Upper lobe of left lung (tissue), 6 donors: ENCODE measurements at regions not wholly inside any gene's neighbourhood (a gene's known extent, or its start where the extent isn't known, plus 50 kb on each side); places are given as distances from the start of the nearest gene placed in this dataset.

Experiments used
- ATAC-seq, 2 donors: fragments of 200-7000 bp; cut with Tn5 transposase; one replicate each; pipeline ENCODE4 v1.9.1; 2022; ENCODE audit warnings: mild to moderate bottlenecking in 2 of 2, moderate library complexity in 2 of 2; ENCODE audit not compliant: low FRiP score in 2 of 2
- DNase-seq, 2 donors: peaks; one replicate each; pipeline ENCODE4 v3.0.0-alpha.2; 2019 to 2020
- H3K27ac ChIP-seq, 4 donors: fragments of 200-600 bp; sonication (generic); one replicate each; pipeline ENCODE4 v1.5.1; 2016 to 2019
- H3K27me3 ChIP-seq, 4 donors: fragments of 200-600 bp; sonication (generic); one replicate each; pipeline ENCODE4 v1.5.1; 2017 to 2019
- H3K36me3 ChIP-seq, 4 donors: fragments of 200-600 bp; sonication (generic); one replicate each; pipeline ENCODE4 v1.5.1; 2016 to 2019
- H3K4me1 ChIP-seq, 4 donors: fragments of 200-600 bp; sonication (generic); one replicate each; pipeline ENCODE4 v1.5.1; 2018 to 2019
- H3K4me3 ChIP-seq, 4 donors: fragments of 200-600 bp; sonication (generic); one replicate each; pipeline ENCODE4 v1.5.1; 2017 to 2019; ENCODE audit warnings: mild to moderate bottlenecking in 2 of 4, moderate library complexity in 1 of 4
- H3K9me3 ChIP-seq, 4 donors: fragments of 200-600 bp; sonication (generic); one replicate each; pipeline ENCODE4 v1.5.1; 2018 to 2019
- EP300 ChIP-seq, 4 donors: sonication (generic); formaldehyde crosslinking; IDR thresholded peaks; one replicate each; pipeline ENCODE4 v1.5.1; 2017; ENCODE audit warnings: antibody characterized with exemption in 4 of 4, control low read depth in 2 of 4
- POLR2A ChIP-seq, 4 donors: fragments of 450-650 bp; IDR thresholded peaks; one replicate each; pipeline ENCODE4 v1.5.1; 2016 to 2017; ENCODE audit warnings: antibody characterized with exemption in 4 of 4, mild to moderate bottlenecking in 2 of 4
- POLR2AphosphoS5 ChIP-seq, 2 donors: sonication (generic); formaldehyde crosslinking; IDR thresholded peaks; one replicate each; pipeline ENCODE4 v1.5.1; 2017; ENCODE audit warnings: antibody characterized with exemption in 2 of 2
- WGBS, 2 donors: methylation state at CpG; one replicate each; pipeline ENCODE4 v1.1.5; 2017 to 2018; 5-methylcytosine and 5-hydroxymethylcytosine counted together
- TF ChIP-seq, protein P1 (sequence below), 6 experiments: fragments of 450-650 bp in 4 of 6; fragments of 200-600 bp in 2 of 6; sonication (generic) in 2 of 6; IDR thresholded peaks; one replicate each; pipeline ENCODE4 v1.5.1; 2016 to 2019; ENCODE audit warnings: antibody characterized with exemption in 6 of 6
- donor health status: DM: no; HTN: no; CAD: no; lungs with moderate emphysema.
- donor health status: DM: no; HTN: yes; CAD: no; lungs with severe emphysema.

DNA sequence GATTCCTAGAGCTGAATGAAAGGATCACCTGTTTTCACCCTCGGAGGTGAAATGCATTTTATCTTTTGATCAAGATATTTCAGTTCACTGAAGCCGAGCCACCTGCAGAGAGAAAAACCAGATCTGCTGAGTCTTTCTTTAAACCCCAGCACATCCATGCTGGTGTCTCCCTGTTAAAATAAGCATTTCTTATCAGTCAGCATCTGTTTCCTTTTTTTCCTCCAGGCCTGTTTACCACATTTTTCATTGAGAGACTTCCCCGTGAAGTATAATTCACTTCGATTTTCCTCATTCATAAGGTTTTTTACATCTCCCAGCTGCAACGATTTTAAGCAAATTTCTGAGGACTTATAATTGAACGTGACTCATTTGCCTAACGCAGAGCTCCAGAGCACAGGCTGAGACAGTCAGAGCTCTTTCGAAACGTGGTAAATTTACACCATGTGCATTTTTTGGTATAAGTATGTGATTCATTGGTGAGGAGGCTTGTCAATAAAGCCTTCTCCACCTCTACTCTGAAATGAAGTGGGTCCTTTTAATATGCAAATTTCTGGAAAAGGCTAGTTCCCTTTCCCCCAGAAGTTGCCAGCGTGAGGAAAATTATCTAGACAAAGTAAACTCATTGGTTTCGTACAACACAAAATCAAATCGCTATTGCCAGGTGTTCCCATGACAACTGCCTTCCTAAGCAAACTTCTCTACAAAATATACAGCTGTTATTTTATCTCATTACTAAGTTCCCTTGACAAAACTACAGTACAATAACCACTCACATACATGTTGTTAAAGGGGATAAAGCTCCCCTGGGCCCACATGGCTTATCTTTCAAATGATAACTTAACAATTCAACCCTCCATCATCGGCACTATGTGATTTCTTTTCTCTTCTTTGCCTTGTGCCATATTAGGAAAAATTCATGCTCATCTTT lies 374.8 kb upstream of the AKR1E2 start:
- Histone ChIP-seq H3K4me3 (no peak overlapping the region), H3K36me3 (no peaks in the 10 kb centered on the region), H3K4me1 (peaks cover 0 to 4% (median 0%) of the 10 kb centered on the region in 4 donors), H3K9me3 (no peaks in the 10 kb centered on the region), H3K27me3 (no peaks in the 10 kb centered on the region), H3K27ac (no peak overlapping the region)
- DNase-seq (no peak), ATAC-seq (peak in 1 of 2 donors; percentile 68)
- WGBS, 2 donors, result 42 to 43% methylated on average over 13 of the region's 13 CpGs
- TF ChIP-seq POLR2A (IDR thresholded peaks at IDR 0.05) (no peak), EP300 (IDR thresholded peaks at IDR 0.05) (no peak), POLR2AphosphoS5 (IDR thresholded peaks at IDR 0.05) (no peak)
- TF ChIP-seq, protein P1, sequence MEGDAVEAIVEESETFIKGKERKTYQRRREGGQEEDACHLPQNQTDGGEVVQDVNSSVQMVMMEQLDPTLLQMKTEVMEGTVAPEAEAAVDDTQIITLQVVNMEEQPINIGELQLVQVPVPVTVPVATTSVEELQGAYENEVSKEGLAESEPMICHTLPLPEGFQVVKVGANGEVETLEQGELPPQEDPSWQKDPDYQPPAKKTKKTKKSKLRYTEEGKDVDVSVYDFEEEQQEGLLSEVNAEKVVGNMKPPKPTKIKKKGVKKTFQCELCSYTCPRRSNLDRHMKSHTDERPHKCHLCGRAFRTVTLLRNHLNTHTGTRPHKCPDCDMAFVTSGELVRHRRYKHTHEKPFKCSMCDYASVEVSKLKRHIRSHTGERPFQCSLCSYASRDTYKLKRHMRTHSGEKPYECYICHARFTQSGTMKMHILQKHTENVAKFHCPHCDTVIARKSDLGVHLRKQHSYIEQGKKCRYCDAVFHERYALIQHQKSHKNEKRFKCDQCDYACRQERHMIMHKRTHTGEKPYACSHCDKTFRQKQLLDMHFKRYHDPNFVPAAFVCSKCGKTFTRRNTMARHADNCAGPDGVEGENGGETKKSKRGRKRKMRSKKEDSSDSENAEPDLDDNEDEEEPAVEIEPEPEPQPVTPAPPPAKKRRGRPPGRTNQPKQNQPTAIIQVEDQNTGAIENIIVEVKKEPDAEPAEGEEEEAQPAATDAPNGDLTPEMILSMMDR (IDR thresholded peaks at IDR 0.05), result no peak

DNA sequence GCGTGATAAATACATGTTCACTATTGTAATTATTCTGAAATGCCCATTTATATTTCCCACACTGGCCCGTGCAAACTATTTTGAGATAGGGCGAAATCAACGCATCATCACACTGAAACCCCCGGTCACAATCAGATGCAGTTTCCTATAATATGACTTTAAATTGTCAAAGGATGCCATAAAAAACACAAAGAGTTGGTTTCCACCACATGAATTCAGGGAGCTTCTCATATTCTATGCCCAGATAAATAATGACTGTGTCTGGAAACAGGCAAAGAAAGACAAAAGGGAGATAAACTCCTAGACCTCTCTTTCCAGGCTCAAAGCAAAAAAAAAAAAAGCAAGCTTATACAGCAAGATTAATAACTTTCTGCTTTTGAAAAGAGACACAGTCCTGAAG lies 375.8 kb upstream of the AKR1E2 start:
- 92 to 95% methylated on average over 5 of the region's 5 CpGs for WGBS, 2 donors
- no peak overlapping the region for H3K4me3 ChIP-seq
- ATAC-seq, result no peak
- peaks cover 0 to 4% (median 0%) of the 10 kb centered on the region in 4 donors for H3K4me1 ChIP-seq
- no peak for TF ChIP-seq EP300 (IDR thresholded peaks at IDR 0.05)
- TF ChIP-seq, protein P1 (IDR thresholded peaks at IDR 0.05), result no peak
- no peak for TF ChIP-seq POLR2A (IDR thresholded peaks at IDR 0.05)
- no peak for TF ChIP-seq POLR2AphosphoS5 (IDR thresholded peaks at IDR 0.05)
- H3K36me3 ChIP-seq, result no peaks in the 10 kb centered on the region
- no peaks in the 10 kb centered on the region for H3K9me3 ChIP-seq
- H3K27ac ChIP-seq, result no peak overlapping the region
- no peak for DNase-seq
- no peaks in the 10 kb centered on the region for H3K27me3 ChIP-seq

DNA sequence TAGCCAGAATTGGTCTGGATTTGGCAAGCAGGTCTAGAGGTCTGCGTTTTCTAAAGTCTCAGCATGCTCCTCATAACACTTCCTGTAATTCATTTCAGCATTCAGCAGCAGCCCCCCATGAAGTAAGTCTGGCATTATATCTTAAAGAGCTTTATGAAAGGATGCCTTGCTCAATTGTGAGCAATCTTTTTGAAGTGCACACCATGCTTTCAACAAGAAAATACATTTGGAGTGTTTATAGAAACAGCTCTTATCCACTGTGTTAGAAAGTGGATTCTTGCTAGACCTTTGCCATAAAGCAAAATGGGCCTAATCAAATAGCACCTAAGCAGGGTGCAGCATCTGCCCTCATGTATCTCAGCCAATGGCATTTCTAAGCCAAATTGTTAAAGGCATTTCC lies 378.0 kb upstream of the AKR1E2 start:
- Histone ChIP-seq H3K4me1 (peaks cover 0 to 4% (median 0%) of the 10 kb centered on the region in 4 donors), H3K4me3 (no peak overlapping the region), H3K9me3 (peaks cover 0 to 6% (median 4%) of the 10 kb centered on the region in 4 donors), H3K36me3 (no peaks in the 10 kb centered on the region), H3K27me3 (no peaks in the 10 kb centered on the region), H3K27ac (no peak overlapping the region)
- 38 to 47% methylated on average over 1 of the region's 1 CpG for WGBS, 2 donors
- DNase-seq (no peak), ATAC-seq (no peak)
- TF ChIP-seq POLR2A (IDR thresholded peaks at IDR 0.05), result no peak
- TF ChIP-seq EP300 (IDR thresholded peaks at IDR 0.05), result no peak
- no peak for TF ChIP-seq POLR2AphosphoS5 (IDR thresholded peaks at IDR 0.05)
- TF ChIP-seq, protein P1 (IDR thresholded peaks at IDR 0.05), result no peak

DNA sequence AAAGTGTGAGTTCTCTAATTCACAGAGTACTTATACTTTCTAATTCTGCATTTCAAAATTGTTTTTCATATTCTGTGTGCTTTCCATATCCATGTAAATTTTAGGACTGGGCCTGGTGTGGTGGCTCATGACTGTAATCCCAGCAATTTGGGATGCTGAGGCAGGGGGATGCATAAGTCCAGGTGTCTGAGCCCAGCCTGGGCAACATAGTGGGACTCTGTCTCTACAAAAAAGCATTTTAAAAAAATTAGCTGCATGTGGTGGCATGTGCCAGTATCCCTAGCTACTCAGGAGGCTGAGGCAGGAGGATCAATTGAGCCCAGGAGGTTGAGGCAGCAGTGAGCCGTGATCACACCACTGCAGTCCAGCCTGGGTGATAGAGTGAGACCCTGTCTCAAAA lies 382.6 kb upstream of the AKR1E2 start:
- Histone ChIP-seq H3K27ac (no peak overlapping the region), H3K36me3 (no peaks in the 10 kb centered on the region), H3K9me3 (peaks cover 0 to 11% (median 6%) of the 10 kb centered on the region in 4 donors), H3K27me3 (no peaks in the 10 kb centered on the region), H3K4me1 (peaks cover 0 to 6% (median 3%) of the 10 kb centered on the region in 4 donors), H3K4me3 (no peak overlapping the region)
- no peak for DNase-seq
- TF ChIP-seq EP300 (IDR thresholded peaks at IDR 0.05) (no peak), POLR2A (IDR thresholded peaks at IDR 0.05) (no peak), POLR2AphosphoS5 (IDR thresholded peaks at IDR 0.05) (no peak)
- TF ChIP-seq, protein P1 (IDR thresholded peaks at IDR 0.05), result no peak
- ATAC-seq, result no peak
- WGBS, 2 donors, result 92 to 100% methylated on average over 1 of the region's 1 CpG
